ENCODE measurements at regions not wholly inside any gene's neighbourhood (a gene's known extent, or its start where the extent isn't known, plus 50 kb on each side); places are given as distances from the start of the nearest gene placed in this dataset.
A peak's percentile ranks its signal among the peaks of the same experiment; 100 is the strongest.

DNA sequence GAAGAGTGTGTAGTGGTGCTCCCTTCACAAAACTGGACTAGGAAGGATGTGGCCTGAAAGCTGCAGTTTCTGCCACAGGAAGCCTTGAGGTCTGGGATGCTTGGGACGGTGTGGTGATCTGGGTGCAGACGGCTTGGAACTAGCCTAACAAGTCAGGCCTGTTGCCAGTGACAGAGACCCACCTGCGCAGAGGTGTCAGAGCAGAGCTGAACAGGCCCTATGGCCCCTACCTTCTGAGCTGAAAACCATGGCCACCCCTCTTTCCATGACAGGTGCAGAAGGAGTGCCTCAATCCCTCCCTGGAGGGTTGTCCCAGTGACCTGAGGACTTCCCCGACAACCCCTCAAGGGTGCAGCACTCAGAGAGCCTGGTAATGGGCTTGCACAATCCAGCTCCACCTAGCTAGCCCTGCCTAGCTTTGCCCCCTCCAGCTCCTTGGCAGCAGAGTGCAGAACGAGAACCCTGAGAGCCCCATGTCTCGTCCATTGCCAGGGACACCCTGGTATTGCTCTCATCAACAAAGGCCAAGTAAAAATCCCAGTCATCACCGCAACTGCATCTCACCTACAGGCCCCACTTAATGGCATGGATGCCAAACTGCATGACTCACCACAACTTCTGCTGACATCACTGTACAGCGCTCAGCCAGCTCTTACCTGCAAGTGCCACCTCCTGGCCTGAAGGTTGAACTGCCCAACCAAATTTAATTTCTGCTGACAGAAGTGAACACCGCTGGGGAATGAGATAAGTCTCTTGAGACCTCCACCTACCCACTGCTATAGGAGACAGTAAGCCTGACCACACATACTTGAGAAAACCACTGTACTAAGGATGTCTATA is 563.1 kb downstream of the TFAP2A start:
- no peak overlapping the region for H3K27ac ChIP-seq (ENCODE audit: low read depth, low read length)
- H3K4me3 ChIP-seq (ENCODE audit: low read length) = no peak overlapping the region
- TF ChIP-seq CTCF (conservative IDR thresholded peaks at IDR 0.05) = peak; percentile 71
- peak; percentile 87 for DNase-seq
- no peaks in the 10 kb centered on the region for H3K36me3 ChIP-seq (ENCODE audit: control insufficient read depth, insufficient read depth, low read length)
- 77 to 85% methylated on average over 9 of the region's 9 CpGs for WGBS, 2 experiments (ENCODE audit: insufficient coverage in 1 of 2, insufficient read length in 1 of 2)
- H3K4me1 ChIP-seq (ENCODE audit: control insufficient read depth, insufficient read depth, low read length) = no peaks in the 10 kb centered on the region
- H3K4me3 Mint-ChIP-seq = no peak overlapping the region
- H3K4me1 Mint-ChIP-seq = no peaks in the 10 kb centered on the region
- H3K9me3 Mint-ChIP-seq = peaks cover 23% of the 10 kb centered on the region
- H3K27me3 Mint-ChIP-seq (ENCODE audit: insufficient read depth) = no peaks in the 10 kb centered on the region
- peaks cover 27% of the 10 kb centered on the region for H3K9me3 ChIP-seq (ENCODE audit: control insufficient read depth, low read length)
- H3K27ac Mint-ChIP-seq = peak overlapping the region; percentile 89
- no peaks in the 10 kb centered on the region for H3K36me3 Mint-ChIP-seq (ENCODE audit: low read depth)
- no peak overlapping the region for H3K9ac ChIP-seq (ENCODE audit: extremely low read depth, low read length, poor library complexity, severe bottlenecking)
- no peaks in the 10 kb centered on the region for H3K27me3 ChIP-seq (ENCODE audit: control insufficient read depth, insufficient read depth, low read length, poor library complexity, severe bottlenecking)

- Histone ChIP-seq H3K9ac (ENCODE audit: extremely low read depth, low read length, poor library complexity, severe bottlenecking) (no peak overlapping the region), H3K36me3 (ENCODE audit: control insufficient read depth, insufficient read depth, low read length) (no peaks in the 10 kb centered on the region), H3K4me3 (ENCODE audit: low read length) (no peak overlapping the region), H3K27me3 (ENCODE audit: control insufficient read depth, insufficient read depth, low read length, poor library complexity, severe bottlenecking) (no peaks in the 10 kb centered on the region), H3K27ac (ENCODE audit: low read depth, low read length) (no peak overlapping the region), H3K4me1 (ENCODE audit: control insufficient read depth, insufficient read depth, low read length) (no peaks in the 10 kb centered on the region), H3K9me3 (ENCODE audit: control insufficient read depth, low read length) (peaks cover 34% of the 10 kb centered on the region)
- Mint-ChIP-seq H3K27me3 (ENCODE audit: insufficient read depth) (no peaks in the 10 kb centered on the region), H3K4me3 (no peak overlapping the region), H3K9me3 (peaks cover 30% of the 10 kb centered on the region), H3K36me3 (ENCODE audit: low read depth) (no peaks in the 10 kb centered on the region), H3K27ac (no peak overlapping the region), H3K4me1 (no peaks in the 10 kb centered on the region)
- no peak for TF ChIP-seq CTCF (conservative IDR thresholded peaks at IDR 0.05)
- WGBS, 2 experiments (ENCODE audit: insufficient coverage in 1 of 2, insufficient read length in 1 of 2) = 50 to 74% methylated on average over 1 to 2 of the region's 2 CpGs
- DNase-seq = no peak
These were observed 563.9 kb downstream of the TFAP2A start for GRCh38 chr6:9851006-9851405.

DNA sequence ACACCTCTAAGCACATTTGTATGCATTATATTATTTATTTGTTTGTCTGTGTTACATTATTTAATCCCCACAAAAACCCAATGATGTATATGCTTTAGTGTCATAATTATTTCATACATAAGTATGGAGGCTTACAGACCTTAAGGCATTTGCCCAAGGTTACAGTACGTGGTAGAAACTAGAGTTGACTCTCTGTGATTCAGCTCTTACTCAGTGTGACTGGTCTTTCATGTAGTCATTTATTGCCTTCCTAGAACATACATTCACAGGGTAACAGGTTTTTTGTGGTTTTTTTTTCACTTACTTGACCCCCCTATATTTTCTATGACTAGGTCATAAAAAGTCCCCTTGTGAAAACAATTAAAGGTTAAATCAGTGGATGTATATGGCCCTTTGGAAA is 566.8 kb downstream of the TFAP2A start:
- H3K27ac Mint-ChIP-seq = no peak overlapping the region
- peaks cover 34% of the 10 kb centered on the region for H3K9me3 ChIP-seq (ENCODE audit: control insufficient read depth, low read length)
- no peaks in the 10 kb centered on the region for H3K4me1 Mint-ChIP-seq
- WGBS, 2 experiments (ENCODE audit: insufficient coverage in 1 of 2, insufficient read length in 1 of 2) = 83 to 100% methylated on average over 1 of the region's 1 CpG
- no peak overlapping the region for H3K27ac ChIP-seq (ENCODE audit: low read depth, low read length)
- H3K36me3 ChIP-seq (ENCODE audit: control insufficient read depth, insufficient read depth, low read length) = no peaks in the 10 kb centered on the region
- H3K27me3 ChIP-seq (ENCODE audit: control insufficient read depth, insufficient read depth, low read length, poor library complexity, severe bottlenecking) = no peaks in the 10 kb centered on the region
- H3K27me3 Mint-ChIP-seq (ENCODE audit: insufficient read depth) = no peaks in the 10 kb centered on the region
- H3K9ac ChIP-seq (ENCODE audit: extremely low read depth, low read length, poor library complexity, severe bottlenecking) = no peak overlapping the region
- no peak overlapping the region for H3K4me3 Mint-ChIP-seq
- H3K9me3 Mint-ChIP-seq = peaks cover 25% of the 10 kb centered on the region
- H3K4me1 ChIP-seq (ENCODE audit: control insufficient read depth, insufficient read depth, low read length) = no peaks in the 10 kb centered on the region
- H3K4me3 ChIP-seq (ENCODE audit: low read length) = no peak overlapping the region
- no peaks in the 10 kb centered on the region for H3K36me3 Mint-ChIP-seq (ENCODE audit: low read depth)
- no peak for TF ChIP-seq CTCF (conservative IDR thresholded peaks at IDR 0.05)
- DNase-seq = no peak

All from endodermal cell (in vitro differentiated cells).